GM12873 (cell line): ENCODE measurements at regions not wholly inside any gene's neighbourhood (a gene's known extent, or its start where the extent isn't known, plus 50 kb on each side); places are given as distances from the start of the nearest gene placed in this dataset.

Experiments
- TF ChIP-seq, protein P1 (sequence below): IDR thresholded peaks from 2 replicates; pipeline ENCODE4 v1.5.1; 2012; ENCODE audit warnings: low read depth, mild to moderate bottlenecking, moderate library complexity, low read length, control low read depth; ENCODE audit not compliant: insufficient read depth; ENCODE audit errors: missing control alignments

DNA sequence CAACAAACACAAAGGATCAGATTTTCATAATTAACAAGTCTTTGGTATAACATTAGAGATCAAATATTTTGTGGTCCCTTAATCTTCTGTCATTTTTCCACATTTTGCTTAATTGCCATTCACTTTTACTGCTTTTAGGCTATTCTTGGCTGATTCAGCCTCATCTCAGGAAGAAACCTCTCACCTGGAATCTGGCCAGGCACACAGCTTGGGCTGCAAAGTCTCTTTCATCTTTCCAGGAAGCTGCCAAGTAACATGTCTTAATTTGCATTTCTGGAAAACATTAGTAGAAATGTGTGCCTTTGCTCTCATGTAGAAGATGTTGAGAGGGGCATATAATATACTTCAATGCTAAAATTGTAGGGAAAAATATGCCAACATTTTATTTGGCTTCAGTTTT lies 174.2 kb upstream of the STEAP4 start:
- TF ChIP-seq, protein P1, sequence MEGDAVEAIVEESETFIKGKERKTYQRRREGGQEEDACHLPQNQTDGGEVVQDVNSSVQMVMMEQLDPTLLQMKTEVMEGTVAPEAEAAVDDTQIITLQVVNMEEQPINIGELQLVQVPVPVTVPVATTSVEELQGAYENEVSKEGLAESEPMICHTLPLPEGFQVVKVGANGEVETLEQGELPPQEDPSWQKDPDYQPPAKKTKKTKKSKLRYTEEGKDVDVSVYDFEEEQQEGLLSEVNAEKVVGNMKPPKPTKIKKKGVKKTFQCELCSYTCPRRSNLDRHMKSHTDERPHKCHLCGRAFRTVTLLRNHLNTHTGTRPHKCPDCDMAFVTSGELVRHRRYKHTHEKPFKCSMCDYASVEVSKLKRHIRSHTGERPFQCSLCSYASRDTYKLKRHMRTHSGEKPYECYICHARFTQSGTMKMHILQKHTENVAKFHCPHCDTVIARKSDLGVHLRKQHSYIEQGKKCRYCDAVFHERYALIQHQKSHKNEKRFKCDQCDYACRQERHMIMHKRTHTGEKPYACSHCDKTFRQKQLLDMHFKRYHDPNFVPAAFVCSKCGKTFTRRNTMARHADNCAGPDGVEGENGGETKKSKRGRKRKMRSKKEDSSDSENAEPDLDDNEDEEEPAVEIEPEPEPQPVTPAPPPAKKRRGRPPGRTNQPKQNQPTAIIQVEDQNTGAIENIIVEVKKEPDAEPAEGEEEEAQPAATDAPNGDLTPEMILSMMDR, result no peak

DNA sequence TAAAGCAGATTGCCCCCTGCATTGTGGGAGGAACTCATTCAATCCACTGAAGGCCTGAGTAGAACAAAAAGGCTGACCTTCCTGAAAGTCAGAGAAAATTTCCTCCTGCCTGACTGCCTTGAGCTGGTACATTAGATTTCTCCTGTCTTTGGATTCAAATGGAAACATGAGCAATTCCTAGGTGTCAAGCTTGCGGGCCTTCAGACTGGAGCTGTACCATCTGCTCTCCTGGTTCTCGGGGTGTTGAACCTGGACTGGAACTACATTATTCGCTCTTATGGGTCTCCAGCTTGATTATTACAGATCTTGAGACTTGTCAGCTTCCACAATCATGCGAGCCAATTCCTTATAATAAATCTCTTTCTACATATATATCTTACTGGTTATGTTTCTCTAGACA lies 173.6 kb upstream of the STEAP4 start:
- TF ChIP-seq, protein P1, result no peak

DNA sequence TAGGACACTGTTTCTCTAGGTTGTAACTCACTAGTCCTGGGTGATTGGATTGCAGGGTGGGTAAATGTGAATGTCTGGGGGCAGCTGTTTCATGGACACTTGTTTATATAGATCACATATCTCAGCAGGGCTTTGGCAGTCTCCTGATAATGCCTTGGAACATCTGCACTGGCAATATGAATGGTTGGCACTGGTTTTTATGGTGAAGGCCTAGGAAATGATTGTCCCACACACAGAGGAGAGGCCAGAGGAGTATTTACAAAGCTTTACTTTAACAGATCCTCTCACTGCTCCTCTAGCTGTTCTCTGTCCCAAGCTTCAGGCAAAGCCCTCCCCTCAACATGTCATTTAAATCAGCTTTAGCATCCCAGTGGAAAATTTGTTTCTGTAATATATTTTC lies 171.3 kb upstream of the STEAP4 start:
- TF ChIP-seq, protein P1, result no peak

DNA sequence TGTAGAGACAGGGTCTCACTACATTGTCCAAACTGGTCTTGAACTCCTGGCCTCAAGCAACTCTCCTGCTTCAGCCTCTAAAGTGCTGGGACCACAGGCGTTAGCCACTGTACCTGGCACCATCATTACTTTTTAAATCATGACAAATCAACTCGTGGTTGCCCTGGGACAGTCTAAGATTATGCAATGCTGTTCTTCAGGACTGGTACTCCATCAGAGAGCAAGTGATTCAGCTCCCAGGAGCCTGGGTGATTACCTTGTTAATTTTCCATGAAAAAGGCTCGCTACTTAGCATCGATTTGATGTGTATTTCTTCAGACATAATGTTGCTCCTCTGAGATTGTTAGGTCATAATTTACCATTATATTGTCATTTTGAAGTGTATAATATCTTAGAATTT lies 158.9 kb upstream of the STEAP4 start:
- TF ChIP-seq, protein P1, result no peak

DNA sequence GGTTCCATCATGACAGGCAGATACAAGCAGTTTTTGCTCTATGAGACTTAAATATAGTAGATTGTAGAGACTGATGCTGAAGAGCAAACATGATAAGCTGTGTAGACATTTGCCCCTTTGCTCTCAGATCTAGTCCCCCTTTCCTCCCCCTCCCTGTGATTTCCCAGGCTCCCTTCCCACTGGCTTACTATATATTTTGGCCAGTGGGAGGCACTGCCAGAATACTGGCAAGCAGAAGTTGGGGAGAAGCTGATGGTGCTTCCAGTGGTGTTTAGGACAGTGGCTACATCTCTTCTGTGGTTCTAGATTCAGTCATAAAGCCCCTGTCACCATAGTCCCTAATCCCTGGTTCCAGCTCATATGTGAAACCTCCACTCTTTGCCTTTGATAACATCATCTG lies 156.1 kb upstream of the STEAP4 start:
- TF ChIP-seq, protein P1, result no peak

DNA sequence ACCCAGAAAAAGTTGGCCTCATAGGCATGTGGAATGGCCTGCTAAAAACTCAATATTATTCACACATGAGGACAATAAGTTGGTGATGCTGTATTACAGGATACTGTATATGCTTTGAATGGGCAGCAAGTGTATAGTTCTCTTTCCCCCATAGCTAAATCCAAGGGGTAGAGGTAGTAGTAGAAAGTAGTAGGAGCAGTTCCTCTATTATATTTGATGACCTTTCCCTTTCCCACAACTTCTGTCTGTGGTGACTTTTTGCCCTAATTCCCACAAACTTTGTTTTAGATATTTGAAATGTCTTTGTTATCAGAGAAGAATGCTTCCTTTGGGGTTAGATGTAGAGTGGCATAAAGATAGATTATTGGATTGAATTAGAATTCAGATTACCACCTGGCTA lies 154.0 kb upstream of the STEAP4 start:
- TF ChIP-seq, protein P1, result no peak

DNA sequence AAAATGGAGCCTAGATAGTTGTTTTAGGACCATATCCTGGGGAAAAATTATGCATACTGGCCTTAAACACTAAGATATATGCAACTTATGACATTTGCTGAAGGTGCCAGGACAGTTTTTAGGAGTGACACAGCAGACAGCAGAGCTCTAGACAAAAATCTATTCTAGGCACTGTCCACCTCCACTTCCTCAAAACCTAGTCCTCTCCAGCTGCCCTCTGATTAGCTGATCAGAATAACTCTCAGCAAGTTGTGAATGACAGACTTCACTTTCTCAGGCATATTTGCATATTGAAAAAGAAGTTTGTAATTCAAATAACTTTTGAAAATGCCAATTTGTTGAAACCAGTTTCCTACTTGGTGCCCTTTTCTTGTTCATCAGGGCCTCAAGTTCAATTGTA lies 152.3 kb upstream of the STEAP4 start:
- TF ChIP-seq, protein P1, result no peak
